HepG2 (cell line): ENCODE measurements at regions not wholly inside any gene's neighbourhood (a gene's known extent, or its start where the extent isn't known, plus 50 kb on each side); places are given as distances from the start of the nearest gene placed in this dataset.

ENCODE experiments used
- ATAC-seq: fragments of 200-7000 bp; cut with Tn5 transposase; 3 replicates; pipeline ENCODE4 v1.9.1; 2020; ENCODE audit warnings: mild to moderate bottlenecking, moderate library complexity
- BruUV-seq: library from RNA; stranded (reverse); fragments of 400-500 nt; replicated peaks from 2 replicates; lab custom pipeline; 2021; lab: Mats Ljungman, UMichigan
- CTCF ChIA-PET: fragments of 300-600 bp; formaldehyde crosslinking; extraction: SDS; loops from one replicate; lab custom pipeline; 2021; ENCODE audit warnings: low total read pairs, inconsistent platforms, low intra/inter-chr PET ratio; lab: Yijun Ruan, JAX
- POLR2A ChIA-PET: fragments of 350-600 bp; sonication (Branson Sonifier 250); formaldehyde crosslinking; loops from one replicate; lab custom pipeline; 2020; ENCODE audit warnings: antibody characterized with exemption, inconsistent platforms; lab: Yijun Ruan, JAX
- DNase-seq: peaks from one replicate; pipeline ENCODE4 v3.0.0-alpha.2; 2015; ENCODE audit warnings: low spot score
- FAIRE-seq: peaks from 3 replicates; lab custom pipeline; 2011; peaks lifted over from hg19 to GRCh38; lab: Jason Lieb, UNC
- H2AFZ ChIP-seq: one replicate; pipeline ENCODE4 v1.6.1; 2011; ENCODE audit warnings: low read length, inconsistent platforms
- H3K27ac ChIP-seq: fragments of 300-600 bp; 3 replicates; pipeline ENCODE4 v1.8.0; 2011; ENCODE audit warnings: mixed run types, mild to moderate bottlenecking, mixed read lengths, low read length, inconsistent platforms; ENCODE audit not compliant: insufficient read depth; ENCODE audit errors: extremely low read length
- H3K27me3 ChIP-seq, 2 experiments: fragments of 200-600 bp in 1 of 2; 2 replicates in 1 of 2; 3 replicates in 1 of 2; pipeline versions ENCODE4 v1.6.0 to v1.8.0; 2011; ENCODE audit warnings: low read length in 2 of 2, mild to moderate bottlenecking in 2 of 2, moderate library complexity in 2 of 2, inconsistent platforms in 1 of 2; ENCODE audit not compliant: insufficient read depth in 2 of 2, control insufficient read depth in 1 of 2
- H3K36me3 ChIP-seq, 2 experiments: fragments of 200-600 bp in 1 of 2; replicated peaks in 1 of 2; 2 replicates in 1 of 2; 3 replicates in 1 of 2; pipeline versions ENCODE4 v1.5.1 to v1.8.0; 2011; ENCODE audit warnings: low read length in 2 of 2, inconsistent platforms in 1 of 2; ENCODE audit not compliant: insufficient read depth in 2 of 2, control insufficient read depth in 1 of 2
- H3K4me1 ChIP-seq: 2 replicates; pipeline ENCODE4 v1.5.1; 2012; ENCODE audit warnings: low read length, inconsistent platforms; ENCODE audit not compliant: insufficient read depth
- H3K4me2 ChIP-seq: 2 replicates; pipeline ENCODE4 v1.6.0; 2011; ENCODE audit warnings: low read depth, low read length, inconsistent platforms
- H3K4me3 ChIP-seq, 3 experiments: fragments of 200-600 bp in 1 of 3; sonication (generic), shearing (Covaris generic) in 1 of 3; replicated peaks in 1 of 3; 2 replicates each; pipeline ENCODE4 v1.5.1; 2011 to 2016; ENCODE audit warnings: low read length in 3 of 3, inconsistent platforms in 2 of 3, low read depth in 2 of 3, mild to moderate bottlenecking in 2 of 3, control low read depth in 1 of 3, mixed read lengths in 1 of 3; ENCODE audit not compliant: insufficient read depth in 1 of 3
- H3K79me2 ChIP-seq: one replicate; pipeline ENCODE4 v1.6.1; 2011; ENCODE audit warnings: low read length, inconsistent platforms; ENCODE audit not compliant: insufficient read depth
- H3K9ac ChIP-seq: 2 replicates; pipeline ENCODE4 v1.6.0; 2011; ENCODE audit warnings: mild to moderate bottlenecking, low read depth, low read length, inconsistent platforms; ENCODE audit not compliant: insufficient read depth
- H3K9me3 ChIP-seq: 2 replicates; pipeline ENCODE4 v1.5.1; 2012; ENCODE audit warnings: mild to moderate bottlenecking, low read length
- H4K20me1 ChIP-seq: 2 replicates; pipeline ENCODE4 v1.6.0; 2011; ENCODE audit warnings: inconsistent platforms, mild to moderate bottlenecking, low read length, moderate library complexity; ENCODE audit not compliant: insufficient read depth
- DPF2 ChIP-seq: sonication (generic); formaldehyde crosslinking; IDR thresholded peaks from 2 replicates; pipeline ENCODE4 v1.4.0; 2020; ENCODE audit warnings: mild to moderate bottlenecking, low read depth, missing genetic modification reagents, borderline replicate concordance
- NFAT5 ChIP-seq: sonication (generic); formaldehyde crosslinking; IDR thresholded peaks from 2 replicates; pipeline ENCODE4 v1.4.0; 2020; ENCODE audit warnings: missing genetic modification reagents
- WGBS: methylation state at CpG from one replicate; pipeline ENCODE4 v1.1.6; 2017; ENCODE audit warnings: low lambda C conversion rate; 5-methylcytosine and 5-hydroxymethylcytosine counted together
- in situ Hi-C: cut with HindIII; loops from 2 replicates; pipeline ENCODE4 v1.10.0; 2017; ENCODE audit warnings: low pct_unique_long_range_greater_than_20kb; ENCODE audit not compliant: extremely low pct_ligation_motif_present
- intact Hi-C: fragments of 100-400 bp; cut with micrococcal nuclease; formaldehyde crosslinking; loops from one replicate; pipeline ENCODE4 v1.10.0; 2022; ENCODE audit not compliant: unreplicated experiment

DNA sequence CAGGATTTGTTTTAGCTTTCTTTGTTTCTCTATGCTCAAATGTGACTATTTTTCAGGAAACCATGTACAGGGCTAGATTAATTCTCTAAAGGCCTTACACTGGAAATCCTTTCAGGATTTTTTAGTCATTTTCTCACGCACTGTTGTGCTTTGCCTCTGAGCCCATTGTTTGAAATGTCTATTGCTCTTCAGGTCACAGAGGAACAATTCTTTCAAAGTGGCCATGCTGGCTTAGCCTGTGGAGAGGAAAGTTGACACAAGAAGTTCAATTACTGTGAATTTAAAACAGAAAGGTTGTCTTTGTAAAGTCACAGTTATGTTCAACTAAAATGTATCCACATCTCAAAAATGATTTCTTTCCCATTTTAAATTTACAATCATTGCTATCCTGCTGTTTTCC is 1071.7 kb upstream of the POT1 start (continued):
- no peak for TF ChIP-seq NFAT5 (CRISPR knock-in tag)

GRCh38 chr7:125984795-125985194 is 1055.2 kb upstream of the POT1 start:
- in situ Hi-C loops (no loop called here), intact Hi-C loops (no loop called here)
- H3K9me3 ChIP-seq = peaks cover 78% of the 10 kb centered on the region
- ChIA-PET CTCF (no interaction called here), POLR2A (no interaction called here)
- H3K27ac ChIP-seq = no peak overlapping the region
- no peaks in the 10 kb centered on the region for H4K20me1 ChIP-seq
- no peaks in the 10 kb centered on the region for H3K27me3 ChIP-seq
- ATAC-seq = no peak
- no peak for DNase-seq
- no peak for FAIRE-seq
- no peaks in the 10 kb centered on the region for H3K79me2 ChIP-seq
- H3K36me3 ChIP-seq = no peaks in the 10 kb centered on the region
- H3K4me3 ChIP-seq = no peak overlapping the region
- no peak for TF ChIP-seq DPF2 (CRISPR knock-in tag)
- BruUV-seq = no TSS peak
- 8% methylated on average over 3 of the region's 3 CpGs for WGBS
- no peak overlapping the region for H3K9ac ChIP-seq
- H2AFZ ChIP-seq = no peak overlapping the region
- H3K4me2 ChIP-seq = no peak overlapping the region
- H3K4me1 ChIP-seq = no peaks in the 10 kb centered on the region
